HCT116 (cell line): ENCODE measurements at regions not wholly inside any gene's neighbourhood (a gene's known extent, or its start where the extent isn't known, plus 50 kb on each side); places are given as distances from the start of the nearest gene placed in this dataset.

ENCODE experiments used
- ATAC-seq: fragments of 200-7000 bp; cut with Tn5 transposase; 2 replicates; pipeline ENCODE4 v1.9.1; 2020; ENCODE audit warnings: mild to moderate bottlenecking, moderate library complexity
- BruUV-seq: library from RNA; stranded (reverse); fragments of 400-500 nt; replicated peaks from 2 replicates; lab custom pipeline; 2021; lab: Mats Ljungman, UMichigan
- CTCF ChIA-PET: fragments of 300-600 bp; sonication (Branson Sonifier 250); formaldehyde crosslinking; loops from one replicate; lab custom pipeline; 2021; ENCODE audit warnings: antibody characterized with exemption; lab: Charles Lee
- POLR2A ChIA-PET: fragments of 300-600, 350-600 bp; sonication (Branson Sonifier 250); formaldehyde crosslinking; loops from one replicate; lab custom pipeline; 2021; ENCODE audit warnings: antibody characterized with exemption; lab: Charles Lee
- RAD21 ChIA-PET, 2 experiments: fragments of 300-600 bp; sonication (Branson Sonifier 250); formaldehyde crosslinking; loops; one replicate each; lab custom pipeline; 2023; ENCODE audit warnings: low total read pairs in 2 of 2; ENCODE audit not compliant: uncharacterized antibody in 2 of 2, unreplicated experiment in 2 of 2, low non-redundant PET in 1 of 2; lab: Charles Lee
- DNase-seq: peaks from one replicate; pipeline ENCODE4 v3.0.0-alpha.2; 2010; ENCODE audit warnings: low read depth, low spot score
- H2AFZ ChIP-seq: fragments of 200-600 bp; shearing (Covaris generic), sonication (generic); 2 replicates; pipeline ENCODE4 v1.6.1; 2017; ENCODE audit warnings: low read depth, mixed run types, mixed read lengths, antibody characterized with exemption, low read length; ENCODE audit not compliant: poor library complexity, severe bottlenecking
- H3K27ac ChIP-seq: 2 replicates; pipeline ENCODE4 v1.5.1; 2012; ENCODE audit warnings: low read depth, low read length
- H3K27me3 ChIP-seq: fragments of 200-600 bp; sonication (generic); 2 replicates; pipeline ENCODE4 v1.6.1; 2016; ENCODE audit warnings: mixed run types, low read length, mixed read lengths; ENCODE audit not compliant: insufficient read depth
- H3K36me3 ChIP-seq, 2 experiments: fragments of 200-500 bp in 1 of 2; fragments of 200-600 bp in 1 of 2; sonication (Bioruptor generic) in 1 of 2; sonication (generic) in 1 of 2; 2 replicates each; pipeline versions ENCODE4 v1.5.1 to v1.6.1; 2014 to 2016; ENCODE audit warnings: low read length in 2 of 2, inconsistent platforms in 1 of 2, mixed read lengths in 1 of 2, mixed run types in 1 of 2; ENCODE audit not compliant: insufficient read depth in 2 of 2, control insufficient read depth in 1 of 2
- H3K4me1 ChIP-seq, 2 experiments: fragments of 200-600 bp in 1 of 2; sonication (generic) in 1 of 2; 2 replicates each; pipeline versions ENCODE4 v1.5.1 to v1.6.1; 2012 to 2017; ENCODE audit warnings: low read length in 2 of 2, inconsistent platforms in 1 of 2, mild to moderate bottlenecking in 1 of 2, mixed read lengths in 1 of 2, mixed run types in 1 of 2, moderate library complexity in 1 of 2; ENCODE audit not compliant: insufficient read depth in 2 of 2, control insufficient read depth in 1 of 2
- H3K4me2 ChIP-seq: fragments of 200-600 bp; sonication (generic); 2 replicates; pipeline ENCODE4 v1.6.1; 2017; ENCODE audit warnings: mixed run types, low read length, mixed read lengths
- H3K4me3 ChIP-seq, 2 experiments: fragments of 200-600 bp in 1 of 2; sonication (generic) in 1 of 2; replicated peaks in 1 of 2; 2 replicates each; pipeline ENCODE4 v1.5.1; 2011 to 2016; ENCODE audit warnings: low read length in 2 of 2, control low read depth in 1 of 2, low read depth in 1 of 2, mild to moderate bottlenecking in 1 of 2, mixed read lengths in 1 of 2, mixed run types in 1 of 2
- H3K79me2 ChIP-seq: fragments of 200-600 bp; sonication (generic); 2 replicates; pipeline ENCODE4 v1.6.1; 2017; ENCODE audit warnings: mild to moderate bottlenecking, mixed run types, low read length, moderate library complexity, mixed read lengths; ENCODE audit not compliant: insufficient read depth
- H3K9ac ChIP-seq: fragments of 200-600 bp; sonication (generic); 2 replicates; pipeline ENCODE4 v1.6.1; 2016; ENCODE audit warnings: low read length, mixed read lengths
- H3K9me2 ChIP-seq: fragments of 200-600 bp; sonication (generic), shearing (Covaris generic); 2 replicates; pipeline ENCODE4 v1.6.1; 2017; ENCODE audit warnings: mixed run types, mild to moderate bottlenecking, moderate library complexity; ENCODE audit not compliant: insufficient read depth
- H3K9me3 ChIP-seq, 2 experiments: fragments of 200-500 bp in 1 of 2; fragments of 200-600 bp in 1 of 2; sonication (Bioruptor generic) in 1 of 2; sonication (generic) in 1 of 2; 2 replicates each; pipeline ENCODE4 v1.6.1; 2014 to 2017; ENCODE audit warnings: low read length in 2 of 2, mixed read lengths in 2 of 2, inconsistent platforms in 1 of 2, low read depth in 1 of 2, mild to moderate bottlenecking in 1 of 2, mixed run types in 1 of 2, moderate library complexity in 1 of 2; ENCODE audit not compliant: control insufficient read depth in 1 of 2, insufficient read depth in 1 of 2
- H4K20me1 ChIP-seq: fragments of 200-600 bp; sonication (generic), shearing (Covaris generic); 2 replicates; pipeline ENCODE4 v1.6.1; 2017; ENCODE audit warnings: mixed run types, mild to moderate bottlenecking, moderate library complexity; ENCODE audit not compliant: insufficient read depth
- CBX3 ChIP-seq: IDR thresholded peaks from 2 replicates; pipeline ENCODE4 v1.6.1; 2012; ENCODE audit warnings: low read depth
- EZH2phosphoT487 ChIP-seq: fragments of 200-600 bp; IDR thresholded peaks from 2 replicates; pipeline ENCODE4 v1.6.1; 2018; ENCODE audit warnings: antibody characterized with exemption, borderline replicate concordance
- FOSL1 ChIP-seq: IDR thresholded peaks from 2 replicates; pipeline ENCODE4 v1.6.1; 2012; ENCODE audit warnings: low read depth
- RAD21 ChIP-seq: IDR thresholded peaks from 2 replicates; pipeline ENCODE4 v1.6.1; 2012; ENCODE audit warnings: low read depth, mild to moderate bottlenecking
- SP1 ChIP-seq: IDR thresholded peaks from 2 replicates; pipeline ENCODE4 v1.6.1; 2012; ENCODE audit warnings: low read depth
- ZNF274 ChIP-seq: fragments of 200-500 bp; sonication (Bioruptor generic); IDR thresholded peaks from 2 replicates; pipeline ENCODE4 v1.6.1; 2014; ENCODE audit warnings: mild to moderate bottlenecking, low read depth, low read length, inconsistent platforms
- intact Hi-C: fragments of 100-400 bp; cut with micrococcal nuclease; formaldehyde crosslinking; loops from 2 replicates; pipeline ENCODE4 v1.10.0; 2022
- TF ChIP-seq, protein P1 (sequence below), 3 experiments: fragments of 200-600 bp in 1 of 3; sonication (generic) in 1 of 3; IDR thresholded peaks in 2 of 3; conservative IDR thresholded peaks in 1 of 3; 2 replicates each; pipeline ENCODE4 v1.5.1; 2012 to 2017; ENCODE audit warnings: low read depth in 2 of 3, low read length in 2 of 3, antibody characterized with exemption in 1 of 3, borderline replicate concordance in 1 of 3, control low read depth in 1 of 3, mild to moderate bottlenecking in 1 of 3, mixed read lengths in 1 of 3, mixed run types in 1 of 3, moderate library complexity in 1 of 3; ENCODE audit not compliant: insufficient read depth in 1 of 3

DNA sequence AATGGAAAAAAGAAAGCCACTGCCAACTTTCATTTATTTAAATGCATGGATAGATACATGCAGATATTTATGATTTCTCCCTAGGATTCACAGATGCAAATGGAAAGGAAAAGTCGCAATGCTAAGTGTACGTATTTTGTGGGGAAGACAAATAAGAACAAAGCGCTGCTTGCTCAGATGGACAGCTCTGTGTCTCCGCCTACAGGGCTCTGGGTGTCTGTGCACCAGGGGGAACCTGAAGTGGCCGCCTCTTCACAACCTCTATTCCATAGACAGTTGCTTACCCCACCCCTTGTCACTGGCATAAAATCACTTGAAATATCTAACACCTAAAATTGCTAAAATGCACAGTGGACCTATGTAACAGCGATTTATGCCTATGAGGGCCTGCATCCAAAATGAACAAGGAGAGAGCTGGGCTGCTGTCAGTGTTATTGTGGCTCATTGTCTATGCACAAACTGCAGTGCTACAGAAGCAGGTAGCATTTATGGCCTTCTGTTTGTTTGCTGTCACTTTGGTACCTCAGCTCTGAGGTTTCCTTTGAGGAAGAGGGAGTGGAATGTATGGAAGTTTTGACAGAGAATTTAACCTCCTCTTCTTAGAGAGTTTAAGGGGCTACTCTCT lies 58.6 kb upstream of the PAGE1 start:
- H4K20me1 ChIP-seq = no peaks in the 10 kb centered on the region
- intact Hi-C loops = loop anchor here (5.0 kb wide), 2 partner anchors 462 to 562 kb away; no protein-coding TSS in a partner anchor
- H3K9ac ChIP-seq = no peak overlapping the region
- POLR2A ChIA-PET = no interaction called here
- H3K27me3 ChIP-seq = peaks cover 50% of the 10 kb centered on the region
- DNase-seq = peak; percentile 10
- H3K9me3 ChIP-seq = no peaks in the 10 kb centered on the region
- no peaks in the 10 kb centered on the region for H3K4me1 ChIP-seq
- no peaks in the 10 kb centered on the region for H3K79me2 ChIP-seq
- CTCF ChIA-PET = interaction anchor here (0.6 to 1.1 kb wide), 2 partner anchors 462 to 562 kb away, joined by 3 to 4 read pairs; no protein-coding TSS in a partner anchor
- TF ChIP-seq, protein P1, sequence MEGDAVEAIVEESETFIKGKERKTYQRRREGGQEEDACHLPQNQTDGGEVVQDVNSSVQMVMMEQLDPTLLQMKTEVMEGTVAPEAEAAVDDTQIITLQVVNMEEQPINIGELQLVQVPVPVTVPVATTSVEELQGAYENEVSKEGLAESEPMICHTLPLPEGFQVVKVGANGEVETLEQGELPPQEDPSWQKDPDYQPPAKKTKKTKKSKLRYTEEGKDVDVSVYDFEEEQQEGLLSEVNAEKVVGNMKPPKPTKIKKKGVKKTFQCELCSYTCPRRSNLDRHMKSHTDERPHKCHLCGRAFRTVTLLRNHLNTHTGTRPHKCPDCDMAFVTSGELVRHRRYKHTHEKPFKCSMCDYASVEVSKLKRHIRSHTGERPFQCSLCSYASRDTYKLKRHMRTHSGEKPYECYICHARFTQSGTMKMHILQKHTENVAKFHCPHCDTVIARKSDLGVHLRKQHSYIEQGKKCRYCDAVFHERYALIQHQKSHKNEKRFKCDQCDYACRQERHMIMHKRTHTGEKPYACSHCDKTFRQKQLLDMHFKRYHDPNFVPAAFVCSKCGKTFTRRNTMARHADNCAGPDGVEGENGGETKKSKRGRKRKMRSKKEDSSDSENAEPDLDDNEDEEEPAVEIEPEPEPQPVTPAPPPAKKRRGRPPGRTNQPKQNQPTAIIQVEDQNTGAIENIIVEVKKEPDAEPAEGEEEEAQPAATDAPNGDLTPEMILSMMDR (IDR thresholded peaks at IDR 0.05 in 2 of 3, conservative IDR thresholded peaks at IDR 0.05 in 1 of 3; ENCODE audit: borderline replicate concordance in 1 of 3, insufficient read depth in 1 of 3, low read depth in 2 of 3, low read length in 2 of 3) = peak; percentile 37 to 73 (median 62); a peak in 5 of 6 replicates
- TF ChIP-seq CBX3 = no peak
- peak; percentile 64; the same call in 1 of the 2 replicates for TF ChIP-seq RAD21
- no peaks in the 10 kb centered on the region for H3K9me2 ChIP-seq
- H3K4me3 ChIP-seq = no peak overlapping the region
- RAD21 ChIA-PET = no interaction called here
- no peaks in the 10 kb centered on the region for H3K36me3 ChIP-seq
- H3K27ac ChIP-seq = no peak overlapping the region
- no peak overlapping the region for H2AFZ ChIP-seq
- ATAC-seq = peak; percentile 85
- no TSS peak for BruUV-seq
- 0 out of 2 replicates have a peak overlapping the region, but pooled peaks have one; percentile 14 for H3K4me2 ChIP-seq

DNA sequence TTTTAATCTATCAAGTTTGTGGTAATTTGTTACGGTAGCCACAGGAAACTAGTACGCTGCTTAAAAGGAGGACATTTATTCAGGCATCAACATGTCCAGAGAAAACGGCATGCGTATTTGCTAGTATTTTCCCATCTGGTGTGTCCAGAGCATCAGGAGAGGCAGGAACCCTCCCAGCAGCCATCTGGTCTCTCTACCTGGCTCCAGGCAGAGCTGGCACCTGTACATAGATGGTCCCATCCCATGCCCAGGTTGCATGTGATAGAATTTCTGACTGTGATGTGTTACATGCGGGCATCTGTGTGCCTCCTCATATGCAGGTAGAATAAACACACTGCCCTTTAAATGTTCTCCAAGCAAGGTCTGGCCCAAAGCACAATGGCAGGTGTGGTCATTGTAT lies 57.9 kb upstream of the PAGE1 start:
- Histone ChIP-seq H3K9me3 (no peaks in the 10 kb centered on the region), H4K20me1 (no peaks in the 10 kb centered on the region), H3K79me2 (no peaks in the 10 kb centered on the region), H3K36me3 (no peaks in the 10 kb centered on the region), H3K9me2 (no peaks in the 10 kb centered on the region), H3K4me1 (no peaks in the 10 kb centered on the region), H3K27me3 (peaks cover 57% of the 10 kb centered on the region), H2AFZ (no peak overlapping the region), H3K9ac (no peak overlapping the region), H3K4me3 (no peak overlapping the region), H3K4me2 (no peak overlapping the region), H3K27ac (no peak overlapping the region)
- ChIA-PET CTCF (interaction anchor here (0.6 to 1.1 kb wide), 2 partner anchors 462 to 561 kb away, joined by 3 to 4 read pairs; no protein-coding TSS in a partner anchor), POLR2A (no interaction called here), RAD21 (no interaction called here)
- intact Hi-C loops = loop anchor here (5.0 kb wide), 2 partner anchors 461 to 561 kb away; no protein-coding TSS in a partner anchor
- no peak for ATAC-seq
- no peak for TF ChIP-seq ZNF274
- TF ChIP-seq EZH2phosphoT487 = no peak
- no peak for TF ChIP-seq FOSL1
- no peak for TF ChIP-seq SP1
- TF ChIP-seq, all 23 proteins: peak for 0
- no peak for DNase-seq
- BruUV-seq = no TSS peak
